CD14-positive monocyte (primary cell): ENCODE measurements at regions not wholly inside any gene's neighbourhood (a gene's known extent, or its start where the extent isn't known, plus 50 kb on each side); places are given as distances from the start of the nearest gene placed in this dataset.

Source experiments
- DNase-seq, 3 donors: peaks; one replicate each; pipeline ENCODE4 v3.0.0-alpha.2; 2011 to 2022
- H2AFZ ChIP-seq: 2 replicates; pipeline ENCODE4 v1.6.0; 2012; ENCODE audit warnings: mild to moderate bottlenecking, low read depth, low read length, inconsistent platforms; ENCODE audit not compliant: insufficient read depth, poor library complexity, severe bottlenecking
- H3K27ac ChIP-seq, 2 donors: 1 replicate in 1 of 2; 2 replicates in 1 of 2; pipeline ENCODE4 v1.5.1; 2012 to 2013; ENCODE audit warnings: low read length in 2 of 2, control low read depth in 1 of 2, inconsistent platforms in 1 of 2, low read depth in 1 of 2, mild to moderate bottlenecking in 1 of 2
- H3K27me3 ChIP-seq, 2 donors: one replicate each; pipeline versions ENCODE4 v1.6.0 to v1.6.1; 2011 to 2013; ENCODE audit warnings: low read length in 2 of 2; ENCODE audit not compliant: control insufficient read depth in 2 of 2, insufficient read depth in 2 of 2
- H3K36me3 ChIP-seq, 2 donors: replicated peaks in 1 of 2; 1 replicate in 1 of 2; 2 replicates in 1 of 2; pipeline versions ENCODE4 v1.5.1 to v1.6.1; 2012 to 2013; ENCODE audit warnings: low read length in 2 of 2, control low read depth in 1 of 2, inconsistent platforms in 1 of 2, mild to moderate bottlenecking in 1 of 2; ENCODE audit not compliant: insufficient read depth in 2 of 2, control insufficient read depth in 1 of 2
- H3K4me1 ChIP-seq, 2 donors: 1 replicate in 1 of 2; 2 replicates in 1 of 2; pipeline versions ENCODE4 v1.5.1 to v1.6.1; 2012 to 2013; ENCODE audit warnings: low read length in 2 of 2, control low read depth in 1 of 2, inconsistent platforms in 1 of 2, mild to moderate bottlenecking in 1 of 2, moderate library complexity in 1 of 2; ENCODE audit not compliant: insufficient read depth in 2 of 2, control insufficient read depth in 1 of 2
- H3K4me2 ChIP-seq: replicated peaks from 2 replicates; pipeline ENCODE3; 2012; ENCODE audit warnings: low read length, moderate library complexity, mild to moderate bottlenecking; ENCODE audit not compliant: poor library complexity, severe bottlenecking; ENCODE audit errors: extremely low read depth
- H3K4me3 ChIP-seq, 3 experiments: fragments of 200-600 bp in 1 of 3; sonication (generic) in 1 of 3; replicated peaks in 1 of 3; 1 replicate in 2 of 3; 2 replicates in 1 of 3; pipeline ENCODE4 v1.5.1; 2011 to 2013; ENCODE audit warnings: low read length in 3 of 3, mild to moderate bottlenecking in 3 of 3, control low read depth in 2 of 3, low read depth in 2 of 3, inconsistent platforms in 1 of 3, moderate library complexity in 1 of 3
- H3K79me2 ChIP-seq: 2 replicates; pipeline ENCODE4 v1.6.0; 2012; ENCODE audit warnings: mild to moderate bottlenecking, control low read depth, inconsistent platforms, low read length, moderate library complexity; ENCODE audit not compliant: insufficient read depth
- H3K9ac ChIP-seq: 2 replicates; pipeline ENCODE4 v1.6.0; 2017; ENCODE audit warnings: low read length, mild to moderate bottlenecking; ENCODE audit not compliant: insufficient read depth, poor library complexity, severe bottlenecking
- H3K9me3 ChIP-seq, 2 donors: replicated peaks in 1 of 2; 1 replicate in 1 of 2; 2 replicates in 1 of 2; pipeline versions ENCODE4 v1.5.1 to v1.6.1; 2012 to 2013; ENCODE audit warnings: low read length in 2 of 2, control low read depth in 1 of 2; ENCODE audit not compliant: control insufficient read depth in 1 of 2, insufficient read depth in 1 of 2
- H4K20me1 ChIP-seq: 2 replicates; pipeline ENCODE4 v1.6.0; 2012; ENCODE audit warnings: mild to moderate bottlenecking, low read length, control low read depth, moderate library complexity; ENCODE audit not compliant: insufficient read depth
- H3K27ac Mint-ChIP-seq, 7 donors: one replicate each; pipeline ENCODE4 v1.8.0; 2020; ENCODE audit warnings: mild to moderate bottlenecking in 7 of 7, mixed read lengths in 7 of 7, moderate library complexity in 6 of 7, inconsistent platforms in 2 of 7
- H3K27me3 Mint-ChIP-seq, 3 donors: one replicate each; pipeline ENCODE4 v1.8.0; 2021 to 2022; ENCODE audit warnings: low read depth in 3 of 3, mild to moderate bottlenecking in 3 of 3, mixed read lengths in 3 of 3, moderate library complexity in 3 of 3, inconsistent platforms in 1 of 3
- H3K36me3 Mint-ChIP-seq, 2 donors: one replicate each; pipeline ENCODE4 v1.8.0; 2020; ENCODE audit warnings: mixed read lengths in 2 of 2, inconsistent platforms in 1 of 2, mild to moderate bottlenecking in 1 of 2
- H3K4me1 Mint-ChIP-seq: one replicate; pipeline ENCODE4 v1.8.0; 2020; ENCODE audit warnings: mild to moderate bottlenecking, mixed read lengths
- H3K4me3 Mint-ChIP-seq, 2 donors: one replicate each; pipeline ENCODE4 v1.8.0; 2020; ENCODE audit warnings: mild to moderate bottlenecking in 2 of 2, mixed read lengths in 2 of 2, moderate library complexity in 1 of 2
- H3K9me3 Mint-ChIP-seq, 7 donors: one replicate each; pipeline ENCODE4 v1.8.0; 2020 to 2022; ENCODE audit warnings: mixed read lengths in 7 of 7, mild to moderate bottlenecking in 6 of 7, moderate library complexity in 6 of 7, inconsistent platforms in 2 of 7
- CTCF ChIP-seq: fragments of 200-600 bp; IDR thresholded peaks from one replicate; pipeline ENCODE4 v1.8.0; 2022; ENCODE audit warnings: antibody characterized with exemption, mild to moderate bottlenecking
- WGBS: methylation state at CpG from one replicate; pipeline ENCODE4 v1.1.5; 2013; ENCODE audit warnings: missing lambda C conversion rate; ENCODE audit not compliant: insufficient coverage; 5-methylcytosine and 5-hydroxymethylcytosine counted together
- intact Hi-C, 2 donors: fragments of 100-400 bp; cut with micrococcal nuclease; formaldehyde crosslinking; loops; one replicate each; pipeline versions ENCODE4 v1.15.0 to v1.15.1; 2023

DNA sequence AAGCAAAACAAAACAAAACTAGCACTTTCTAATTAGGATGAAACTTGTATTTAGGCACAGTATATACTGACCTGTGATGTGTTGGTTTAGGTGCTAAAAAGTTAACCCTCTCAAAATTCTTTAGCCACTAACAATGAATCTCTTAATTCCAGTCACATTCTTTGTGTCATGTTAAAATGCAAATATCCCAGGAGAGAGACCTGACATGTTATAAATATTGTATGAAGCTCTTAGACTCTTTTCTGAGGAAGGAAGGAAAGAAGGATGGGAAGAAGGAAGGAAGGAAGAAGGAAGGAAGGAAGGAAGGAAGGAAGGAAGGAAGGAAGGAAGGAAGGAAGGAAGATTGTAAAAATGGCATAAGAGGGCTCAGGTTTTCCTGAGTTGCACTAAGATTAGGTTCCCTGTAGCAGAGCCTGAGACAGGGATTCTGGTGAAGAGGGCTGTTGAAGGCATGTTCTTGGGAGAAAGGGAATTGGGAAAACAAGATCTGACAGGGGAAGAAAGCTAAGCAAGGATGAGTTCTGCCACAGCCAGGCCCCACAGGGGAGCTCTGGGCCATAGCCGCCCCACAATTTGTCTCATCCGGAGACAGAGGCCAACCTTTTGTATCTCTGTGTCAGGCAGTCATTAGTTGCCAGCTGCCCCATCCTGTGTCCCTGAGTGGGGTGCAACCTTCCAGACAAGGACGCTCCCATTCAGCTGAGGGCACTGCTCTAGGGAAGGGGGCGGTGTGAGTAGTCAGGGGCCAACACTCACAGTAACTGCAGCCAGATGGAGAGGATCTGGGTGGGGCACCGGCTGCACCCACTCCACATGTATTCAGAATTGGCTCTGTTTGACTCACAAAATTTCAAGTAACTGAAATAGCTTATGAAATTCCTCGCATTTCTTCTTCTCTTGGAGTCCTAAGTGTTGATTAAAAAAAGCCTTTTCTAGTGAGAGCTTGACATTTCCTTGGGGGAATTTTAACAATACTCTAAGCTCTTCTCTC lies 189.3 kb upstream of the ARG1 start:
- 94% methylated on average over 2 of the region's 6 CpGs for WGBS
- Histone ChIP-seq H3K4me2 (no peak overlapping the region), H3K27ac (no peak overlapping the region), H3K4me3 (no peak overlapping the region), H2AFZ (no peak overlapping the region), H3K27me3 (no peaks in the 10 kb centered on the region), H4K20me1 (no peaks in the 10 kb centered on the region), H3K36me3 (no peaks in the 10 kb centered on the region), H3K9ac (no peak overlapping the region), H3K9me3 (peaks cover 0 to 3% of the 10 kb centered on the region in 2 donors), H3K79me2 (no peaks in the 10 kb centered on the region), H3K4me1 (no peaks in the 10 kb centered on the region)
- intact Hi-C loops: no loop called here
- Mint-ChIP-seq H3K36me3 (no peaks in the 10 kb centered on the region), H3K4me3 (no peak overlapping the region), H3K27me3 (no peaks in the 10 kb centered on the region), H3K4me1 (peaks cover 11% of the 10 kb centered on the region), H3K9me3 (peaks cover 0 to 15% (median 6%) of the 10 kb centered on the region in 7 donors), H3K27ac (no peak overlapping the region)
- no peak for DNase-seq
- no peak for TF ChIP-seq CTCF

GRCh38 chr6:131387562-131388447 lies 185.2 kb upstream of the ARG1 start:
- Histone ChIP-seq H4K20me1 (no peaks in the 10 kb centered on the region), H3K4me1 (no peaks in the 10 kb centered on the region), H3K9me3 (peaks cover 0 to 6% of the 10 kb centered on the region in 2 donors), H3K9ac (no peak overlapping the region), H3K27ac (no peak overlapping the region), H3K4me3 (no peak overlapping the region), H3K4me2 (no peak overlapping the region), H3K27me3 (no peaks in the 10 kb centered on the region), H2AFZ (no peak overlapping the region), H3K36me3 (no peaks in the 10 kb centered on the region), H3K79me2 (no peaks in the 10 kb centered on the region)
- intact Hi-C loops: no loop called here
- Mint-ChIP-seq H3K4me3 (no peak overlapping the region), H3K36me3 (no peaks in the 10 kb centered on the region), H3K27me3 (no peaks in the 10 kb centered on the region), H3K27ac (no peak overlapping the region), H3K4me1 (peaks cover 5% of the 10 kb centered on the region), H3K9me3 (peaks cover 0 to 11% (median 6%) of the 10 kb centered on the region in 7 donors)
- WGBS: no CpG with 5 or more reads among the region's 5 CpGs
- no peak for TF ChIP-seq CTCF
- no peak for DNase-seq
